ENCODE measurements at regions not wholly inside any gene's neighbourhood (a gene's known extent, or its start where the extent isn't known, plus 50 kb on each side); places are given as distances from the start of the nearest gene placed in this dataset.

- H3K4me3 ChIP-seq (ENCODE audit: low read length), result no peak overlapping the region
- H3K9me2 ChIP-seq (ENCODE audit: insufficient read depth, low read length), result no peaks in the 10 kb centered on the region
- no peaks in the 10 kb centered on the region for H4K20me1 ChIP-seq (ENCODE audit: insufficient read depth)
- H3K4me2 ChIP-seq (ENCODE audit: low read length), result no peak overlapping the region
- H2AFZ ChIP-seq (ENCODE audit: low read depth, low read length), result no peak overlapping the region
- no peaks in the 10 kb centered on the region for H3K36me3 ChIP-seq (ENCODE audit: insufficient read depth, low read length)
- H3K9me3 ChIP-seq (ENCODE audit: low read length), result no peaks in the 10 kb centered on the region
- H3K27me3 ChIP-seq (ENCODE audit: insufficient read depth, low read depth, low read length), result no peaks in the 10 kb centered on the region
- H3K9ac ChIP-seq (ENCODE audit: low read length), result no peak overlapping the region
- H3K79me2 ChIP-seq (replicated peaks; ENCODE audit: insufficient read depth, low read length), result no peaks in the 10 kb centered on the region
- no peak overlapping the region for H3K27ac ChIP-seq (ENCODE audit: low read length)
- TF ChIP-seq MXI1 (conservative IDR thresholded peaks at IDR 0.05; ENCODE audit: poor library complexity, severe bottlenecking) (no peak), REST (IDR thresholded peaks at IDR 0.05; ENCODE audit: borderline replicate concordance) (no peak), RAD21 (conservative IDR thresholded peaks at IDR 0.05) (no peak), CTCF (IDR thresholded peaks at IDR 0.05; ENCODE audit: poor library complexity, severe bottlenecking) (no peak), POLR2AphosphoS5 (IDR thresholded peaks at IDR 0.05) (no peak), EP300 (conservative IDR thresholded peaks at IDR 0.05; ENCODE audit: poor library complexity, severe bottlenecking) (no peak), TAF1 (IDR thresholded peaks at IDR 0.05; ENCODE audit: low read depth) (no peak), SMC3 (conservative IDR thresholded peaks at IDR 0.05; ENCODE audit: poor library complexity) (no peak), EZH2 (IDR thresholded peaks at IDR 0.05; ENCODE audit: borderline replicate concordance, insufficient read depth, low read length, poor library complexity, severe bottlenecking) (no peak)
- H3F3A ChIP-seq (ENCODE audit: insufficient read depth, low read length, poor library complexity, severe bottlenecking), result no peaks in the 10 kb centered on the region
These were observed 137.3 kb upstream of the FNDC3A start for GRCh38 chr13:48838193-48838973.

- Histone ChIP-seq H3K9me2 (ENCODE audit: insufficient read depth, low read length) (no peaks in the 10 kb centered on the region), H4K20me1 (ENCODE audit: insufficient read depth) (no peaks in the 10 kb centered on the region), H3K4me3 (ENCODE audit: low read length) (no peak overlapping the region), H2AFZ (ENCODE audit: low read depth, low read length) (no peak overlapping the region), H3K4me2 (ENCODE audit: low read length) (no peak overlapping the region), H3K36me3 (ENCODE audit: insufficient read depth, low read length) (no peaks in the 10 kb centered on the region), H3F3A (ENCODE audit: insufficient read depth, low read length, poor library complexity, severe bottlenecking) (no peaks in the 10 kb centered on the region), H3K9ac (ENCODE audit: low read length) (no peak overlapping the region), H3K9me3 (ENCODE audit: low read length) (no peaks in the 10 kb centered on the region), H3K27me3 (ENCODE audit: insufficient read depth, low read depth, low read length) (no peaks in the 10 kb centered on the region), H3K27ac (ENCODE audit: low read length) (no peak overlapping the region), H3K79me2 (replicated peaks; ENCODE audit: insufficient read depth, low read length) (no peaks in the 10 kb centered on the region)
- TF ChIP-seq EZH2 (IDR thresholded peaks at IDR 0.05; ENCODE audit: borderline replicate concordance, insufficient read depth, low read length, poor library complexity, severe bottlenecking) (no peak), EP300 (conservative IDR thresholded peaks at IDR 0.05; ENCODE audit: poor library complexity, severe bottlenecking) (no peak), TAF1 (IDR thresholded peaks at IDR 0.05; ENCODE audit: low read depth) (no peak), CTCF (IDR thresholded peaks at IDR 0.05; ENCODE audit: poor library complexity, severe bottlenecking) (no peak)
These were observed 136.5 kb upstream of the FNDC3A start for GRCh38 chr13:48839171-48839570.

Data from neural cell (in vitro differentiated cells).